ENCODE measurements at regions not wholly inside any gene's neighbourhood (a gene's known extent, or its start where the extent isn't known, plus 50 kb on each side); places are given as distances from the start of the nearest gene placed in this dataset.

- Histone ChIP-seq H3K4me3 (replicated peaks; ENCODE audit: low read depth, low read length) (no peak overlapping the region), H3K36me3 (ENCODE audit: control insufficient read depth, insufficient read depth, low read length) (no peaks in the 10 kb centered on the region), H3K27me3 (replicated peaks; ENCODE audit: control insufficient read depth, insufficient read depth, low read length) (no peaks in the 10 kb centered on the region)
- no peak for DNase-seq (ENCODE audit: extremely low read depth, insufficient read length)
- TF ChIP-seq CTCF (IDR thresholded peaks at IDR 0.05; ENCODE audit: insufficient read depth, low read length, poor library complexity, severe bottlenecking) = no peak
Measured at GRCh38 chr21:26652854-26653253, 79.8 kb upstream of the CYYR1 start.

GRCh38 chr21:26641062-26641461, 68.0 kb upstream of the CYYR1 start:
- no peak overlapping the region for H3K4me3 ChIP-seq (replicated peaks; ENCODE audit: low read depth, low read length)
- no peaks in the 10 kb centered on the region for H3K36me3 ChIP-seq (ENCODE audit: control insufficient read depth, insufficient read depth, low read length)
- DNase-seq (ENCODE audit: extremely low read depth, insufficient read length) = no peak
- H3K27me3 ChIP-seq (replicated peaks; ENCODE audit: control insufficient read depth, insufficient read depth, low read length) = no peaks in the 10 kb centered on the region
- no peak for TF ChIP-seq CTCF (IDR thresholded peaks at IDR 0.05; ENCODE audit: insufficient read depth, low read length, poor library complexity, severe bottlenecking)

- DNase-seq (ENCODE audit: extremely low read depth, insufficient read length) = no peak
- Histone ChIP-seq H3K36me3 (ENCODE audit: control insufficient read depth, insufficient read depth, low read length) (no peaks in the 10 kb centered on the region), H3K27me3 (replicated peaks; ENCODE audit: control insufficient read depth, insufficient read depth, low read length) (no peaks in the 10 kb centered on the region), H3K4me3 (replicated peaks; ENCODE audit: low read depth, low read length) (no peak overlapping the region)
- no peak for TF ChIP-seq CTCF (IDR thresholded peaks at IDR 0.05; ENCODE audit: insufficient read depth, low read length, poor library complexity, severe bottlenecking)
Measured at GRCh38 chr21:26637201-26637745, 64.2 kb upstream of the CYYR1 start.

GRCh38 chr21:26635681-26636080, 62.6 kb upstream of the CYYR1 start:
- Histone ChIP-seq H3K4me3 (replicated peaks; ENCODE audit: low read depth, low read length) (no peak overlapping the region), H3K36me3 (ENCODE audit: control insufficient read depth, insufficient read depth, low read length) (no peaks in the 10 kb centered on the region), H3K27me3 (replicated peaks; ENCODE audit: control insufficient read depth, insufficient read depth, low read length) (no peaks in the 10 kb centered on the region)
- TF ChIP-seq CTCF (IDR thresholded peaks at IDR 0.05; ENCODE audit: insufficient read depth, low read length, poor library complexity, severe bottlenecking) = no peak
- DNase-seq (ENCODE audit: extremely low read depth, insufficient read length) = no peak

- Histone ChIP-seq H3K27me3 (replicated peaks; ENCODE audit: control insufficient read depth, insufficient read depth, low read length) (no peaks in the 10 kb centered on the region), H3K4me3 (replicated peaks; ENCODE audit: low read depth, low read length) (no peak overlapping the region), H3K36me3 (ENCODE audit: control insufficient read depth, insufficient read depth, low read length) (no peaks in the 10 kb centered on the region)
- no peak for TF ChIP-seq CTCF (IDR thresholded peaks at IDR 0.05; ENCODE audit: insufficient read depth, low read length, poor library complexity, severe bottlenecking)
- no peak for DNase-seq (ENCODE audit: extremely low read depth, insufficient read length)
Measured at GRCh38 chr21:26632691-26633090, 59.6 kb upstream of the CYYR1 start.

- no peaks in the 10 kb centered on the region for H3K27me3 ChIP-seq (replicated peaks; ENCODE audit: control insufficient read depth, insufficient read depth, low read length)
- TF ChIP-seq CTCF (IDR thresholded peaks at IDR 0.05; ENCODE audit: insufficient read depth, low read length, poor library complexity, severe bottlenecking) = no peak
- no peak for DNase-seq (ENCODE audit: extremely low read depth, insufficient read length)
- no peaks in the 10 kb centered on the region; the same call in 1 of the 2 replicates for H3K36me3 ChIP-seq (ENCODE audit: control insufficient read depth, insufficient read depth, low read length)
- no peak overlapping the region for H3K4me3 ChIP-seq (replicated peaks; ENCODE audit: low read depth, low read length)
Measured at GRCh38 chr21:26626187-26626586, 53.1 kb upstream of the CYYR1 start.
